ENCODE measurements at regions not wholly inside any gene's neighbourhood (a gene's known extent, or its start where the extent isn't known, plus 50 kb on each side); places are given as distances from the start of the nearest gene placed in this dataset.

- H3K4me1 ChIP-seq (ENCODE audit: control insufficient read depth in 1 of 2, low read depth in 2 of 2), result no peaks in the 10 kb centered on the region
- H3K4me3 ChIP-seq, result no peak overlapping the region
- no peaks in the 10 kb centered on the region for H3K36me3 ChIP-seq
- no peak for DNase-seq (ENCODE audit: low spot score)
- TF ChIP-seq CTCF (IDR thresholded peaks at IDR 0.05), result no peak
- H3K9me3 ChIP-seq, result no peaks in the 10 kb centered on the region
- H3K27me3 ChIP-seq (replicated peaks; ENCODE audit: insufficient read depth), result no peaks in the 10 kb centered on the region
- H3K27ac ChIP-seq, result no peak overlapping the region
- no peak for ATAC-seq (ENCODE audit: insufficient number of reproducible peaks, low FRiP score, low read depth)
Measured at GRCh38 chr3:28840976-28841376, 439.9 kb upstream of the RBMS3 start.

GRCh38 chr3:28841441-28841840, 439.4 kb upstream of the RBMS3 start:
- Histone ChIP-seq H3K4me3 (no peak overlapping the region), H3K27ac (no peak overlapping the region), H3K9me3 (no peaks in the 10 kb centered on the region), H3K36me3 (no peaks in the 10 kb centered on the region), H3K4me1 (ENCODE audit: control insufficient read depth in 1 of 2, low read depth in 2 of 2) (no peaks in the 10 kb centered on the region), H3K27me3 (replicated peaks; ENCODE audit: insufficient read depth) (no peaks in the 10 kb centered on the region)
- no peak for DNase-seq (ENCODE audit: low spot score)
- no peak for TF ChIP-seq CTCF (IDR thresholded peaks at IDR 0.05)
- ATAC-seq (ENCODE audit: insufficient number of reproducible peaks, low FRiP score, low read depth), result no peak

DNA sequence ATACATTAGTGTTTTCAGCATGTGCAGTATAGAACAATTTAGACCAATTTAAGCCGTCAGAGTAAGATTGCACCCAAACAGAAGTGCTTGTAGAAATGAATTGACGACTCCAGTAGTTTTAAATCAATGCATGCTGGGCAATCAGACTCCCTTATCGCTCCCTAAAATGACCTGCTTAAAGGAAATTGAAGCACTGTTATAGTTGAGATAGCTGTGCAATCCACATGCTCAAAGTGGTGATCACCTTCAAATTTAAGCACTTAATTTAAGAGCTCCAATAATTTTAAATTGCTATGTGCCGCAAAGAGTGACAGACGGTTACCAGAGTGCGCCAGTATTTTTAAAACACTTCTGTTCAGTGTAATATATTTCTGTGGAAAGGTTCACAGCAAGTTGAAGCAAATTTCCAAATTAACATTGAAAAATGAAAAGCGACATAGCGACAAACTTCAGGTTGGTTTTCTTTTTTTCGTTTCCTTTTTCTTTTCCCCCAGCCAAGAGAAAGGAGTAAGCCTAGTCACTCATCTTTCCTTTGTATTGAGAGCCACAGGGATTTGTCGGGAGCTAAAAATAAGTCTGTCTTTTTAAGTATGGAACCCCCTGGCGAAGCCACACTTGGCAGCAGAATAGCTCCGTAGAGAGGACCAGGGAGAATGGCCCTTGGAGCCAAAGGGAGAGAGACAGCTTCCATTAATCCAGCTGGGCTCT, 436.4 kb upstream of the RBMS3 start:
- DNase-seq (ENCODE audit: low spot score) (no peak), ATAC-seq (ENCODE audit: insufficient number of reproducible peaks, low FRiP score, low read depth) (no peak)
- TF ChIP-seq CTCF (IDR thresholded peaks at IDR 0.05), result no peak
- H3K27ac ChIP-seq, result no peak overlapping the region
- H3K36me3 ChIP-seq, result no peaks in the 10 kb centered on the region
- H3K4me3 ChIP-seq, result no peak overlapping the region
- no peaks in the 10 kb centered on the region for H3K27me3 ChIP-seq (replicated peaks; ENCODE audit: insufficient read depth)
- H3K9me3 ChIP-seq, result no peaks in the 10 kb centered on the region
- H3K4me1 ChIP-seq (ENCODE audit: control insufficient read depth in 1 of 2, low read depth in 2 of 2), result no peaks in the 10 kb centered on the region

DNA sequence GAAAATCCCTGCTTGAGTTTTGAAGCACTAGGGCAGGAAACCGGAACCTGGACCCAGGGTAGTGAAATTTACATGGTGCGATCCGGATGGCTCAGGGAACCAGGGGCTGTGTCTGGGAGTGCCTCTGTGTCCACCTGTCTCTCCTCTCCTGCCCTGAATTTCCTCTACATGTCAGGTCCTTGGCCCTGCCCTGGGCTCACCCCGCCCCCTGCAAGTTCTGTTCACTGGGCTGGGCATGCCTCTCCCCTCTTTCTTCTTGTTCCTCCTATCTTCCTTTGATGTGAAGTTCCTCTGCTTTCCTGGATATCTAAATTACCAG, 435.9 kb upstream of the RBMS3 start:
- no peaks in the 10 kb centered on the region for H3K36me3 ChIP-seq
- H3K4me1 ChIP-seq (ENCODE audit: control insufficient read depth in 1 of 2, low read depth in 2 of 2), result no peaks in the 10 kb centered on the region
- no peaks in the 10 kb centered on the region for H3K9me3 ChIP-seq
- ATAC-seq (ENCODE audit: insufficient number of reproducible peaks, low FRiP score, low read depth) (no peak), DNase-seq (ENCODE audit: low spot score) (no peak)
- H3K4me3 ChIP-seq, result no peak overlapping the region
- no peak for TF ChIP-seq CTCF (IDR thresholded peaks at IDR 0.05)
- no peak overlapping the region for H3K27ac ChIP-seq
- H3K27me3 ChIP-seq (replicated peaks; ENCODE audit: insufficient read depth), result no peaks in the 10 kb centered on the region

DNA sequence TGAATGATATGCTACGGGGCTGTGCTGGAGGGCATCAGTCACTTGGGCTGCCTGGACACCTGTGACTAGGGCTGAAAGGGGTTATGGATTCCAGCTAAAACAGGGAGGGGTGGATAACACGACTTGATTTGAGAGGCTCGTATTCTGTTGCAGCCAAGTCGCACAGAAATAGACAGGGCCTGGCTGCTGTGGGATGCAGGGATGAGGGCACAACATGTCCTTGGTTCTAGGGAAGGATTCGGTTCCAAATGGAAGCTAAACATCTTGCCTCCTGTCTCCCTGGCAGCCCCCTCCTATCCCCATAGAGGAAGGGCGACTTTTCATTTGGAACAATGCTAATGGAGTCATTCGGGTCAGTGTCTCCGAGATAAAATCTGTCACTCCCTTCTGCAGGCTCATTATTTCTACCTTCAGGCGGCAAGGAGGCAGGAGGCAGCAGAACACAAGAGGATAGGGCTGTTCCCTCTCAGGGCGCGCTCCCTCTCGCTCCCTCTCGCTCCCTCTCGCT, 433.8 kb upstream of the RBMS3 start:
- ATAC-seq (ENCODE audit: insufficient number of reproducible peaks, low FRiP score, low read depth) (no peak), DNase-seq (ENCODE audit: low spot score) (no peak)
- no peaks in the 10 kb centered on the region for H3K36me3 ChIP-seq
- no peak for TF ChIP-seq CTCF (IDR thresholded peaks at IDR 0.05)
- no peaks in the 10 kb centered on the region for H3K9me3 ChIP-seq
- H3K4me1 ChIP-seq (ENCODE audit: control insufficient read depth in 1 of 2, low read depth in 2 of 2), result no peaks in the 10 kb centered on the region
- no peak overlapping the region for H3K27ac ChIP-seq
- H3K27me3 ChIP-seq (replicated peaks; ENCODE audit: insufficient read depth), result no peaks in the 10 kb centered on the region
- H3K4me3 ChIP-seq, result no peak overlapping the region
